HG03565 (cell line): ENCODE measurements at regions not wholly inside any gene's neighbourhood (a gene's known extent, or its start where the extent isn't known, plus 50 kb on each side); places are given as distances from the start of the nearest gene placed in this dataset.
"Not testable (repeated sequence)": the region's sequence is repeated elsewhere in the genome, so short reads cannot be mapped to it uniquely, and the experiment has no call there.

ENCODE experiments used
- ATAC-seq: cut with Tn5 transposase; IDR thresholded peaks from one replicate; pipeline ENCODE4 v1.9.1; 2021; ENCODE audit warnings: mild to moderate bottlenecking, moderate library complexity; ENCODE audit not compliant: unreplicated experiment

- ATAC-seq = no peak
Observed at GRCh38 chr5:29230591-29230990, 1962.9 kb upstream of the CDH6 start.

DNA sequence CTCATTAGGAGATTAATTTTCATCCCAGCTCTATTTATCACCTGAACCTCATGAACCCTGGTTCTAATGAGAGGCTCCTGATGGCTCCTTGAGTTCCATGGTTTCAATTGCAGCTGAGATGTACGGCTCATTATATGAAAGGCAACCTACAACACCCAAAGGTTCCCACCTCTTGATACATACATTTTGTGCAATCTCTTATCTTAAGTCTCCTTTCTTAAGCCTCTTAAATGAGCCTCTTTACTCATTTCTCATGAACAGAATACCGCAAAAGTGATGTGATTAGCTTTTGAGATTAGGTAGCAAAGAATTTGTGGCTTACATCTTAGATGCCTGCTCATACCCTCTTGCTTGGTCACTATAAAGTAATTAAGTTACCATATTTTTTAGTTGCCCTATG, 1964.0 kb upstream of the CDH6 start:
- no peak for ATAC-seq

- no peak for ATAC-seq
Observed at GRCh38 chr5:29218138-29218537, 1975.3 kb upstream of the CDH6 start.

DNA sequence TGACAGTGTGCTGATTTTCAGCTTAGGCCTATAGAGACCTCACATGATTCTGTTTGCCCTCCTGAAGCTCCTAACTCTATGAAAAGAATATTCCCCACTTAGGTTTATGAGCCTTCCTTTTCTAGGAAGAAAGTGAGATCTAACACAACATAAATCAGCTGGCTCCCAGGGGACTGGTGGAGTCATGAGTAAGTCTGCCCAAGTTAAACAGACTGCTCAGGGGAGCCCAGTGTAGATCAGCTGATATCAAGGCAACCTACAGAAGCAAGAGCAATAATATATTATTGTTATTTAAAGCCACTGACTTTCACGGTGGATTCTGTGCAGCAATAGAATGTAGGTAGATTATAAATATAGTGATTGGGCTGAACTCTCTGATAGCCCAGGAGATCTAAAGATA, 1978.6 kb upstream of the CDH6 start:
- no peak for ATAC-seq

DNA sequence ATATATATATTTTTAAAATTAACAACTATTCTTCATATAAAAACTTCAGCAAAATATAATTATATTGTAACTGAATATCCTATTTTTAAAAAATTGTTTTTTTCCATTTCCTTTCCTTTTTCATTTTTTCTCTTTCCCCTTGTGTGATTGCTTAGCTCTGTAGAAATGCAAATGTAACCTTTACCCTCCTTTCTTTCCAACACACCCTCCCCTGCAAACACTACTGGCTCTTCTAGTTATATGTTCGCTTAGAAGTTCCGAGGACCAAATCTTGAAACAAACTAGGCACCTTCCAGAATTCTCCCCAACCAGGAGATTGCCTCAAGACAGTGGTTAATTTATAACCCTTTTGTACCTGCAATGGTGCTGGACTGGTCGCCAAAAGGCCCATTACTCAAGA, 1980.0 kb upstream of the CDH6 start:
- no peak for ATAC-seq

GRCh38 chr5:29208024-29208423, 1985.5 kb upstream of the CDH6 start:
- ATAC-seq = no peak

- ATAC-seq = no peak
Observed at GRCh38 chr5:29203049-29203448, 1990.4 kb upstream of the CDH6 start.

- no peak for ATAC-seq
Observed at GRCh38 chr5:29197631-29198454, 1995.6 kb upstream of the CDH6 start.

GRCh38 chr5:29193972-29194371, 1999.5 kb upstream of the CDH6 start:
- no peak for ATAC-seq

DNA sequence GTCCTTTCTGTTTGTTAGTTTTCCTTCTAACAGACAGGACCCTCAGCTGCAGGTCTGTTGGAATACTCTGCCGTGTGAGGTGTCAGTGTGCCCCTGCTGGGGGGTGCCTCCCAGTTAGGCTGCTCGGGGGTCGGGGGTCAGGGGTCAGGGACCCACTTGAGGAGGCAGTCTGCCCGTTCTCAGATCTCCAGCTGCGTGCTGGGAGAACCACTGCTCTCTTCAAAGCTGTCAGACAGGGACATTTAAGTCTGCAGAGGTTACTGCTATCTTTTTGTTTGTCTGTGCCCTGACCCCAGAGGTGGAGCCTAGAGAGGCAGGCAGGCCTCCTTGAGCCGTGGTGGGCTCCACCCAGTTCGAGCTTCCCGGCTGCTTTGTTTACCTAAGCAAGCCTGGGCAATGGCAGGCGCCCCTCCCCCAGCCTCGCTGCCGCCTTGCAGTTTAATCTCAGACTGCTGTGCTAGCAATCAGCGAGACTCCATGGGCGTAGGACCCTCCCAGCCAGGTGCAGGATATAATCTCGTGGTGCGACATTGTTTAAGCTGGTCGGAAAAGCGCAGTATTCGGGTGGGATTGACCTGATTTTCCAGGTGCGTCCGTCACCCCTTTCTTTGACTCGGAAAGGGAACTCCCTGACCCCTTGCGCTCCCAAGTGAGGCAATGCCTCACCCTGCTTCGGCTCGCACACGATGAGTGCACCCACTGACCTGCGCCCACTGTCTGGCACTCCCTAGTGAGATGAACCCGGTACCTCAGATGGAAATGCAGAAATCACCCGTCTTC, 2002.0 kb upstream of the CDH6 start:
- not testable (repeated sequence) for ATAC-seq

DNA sequence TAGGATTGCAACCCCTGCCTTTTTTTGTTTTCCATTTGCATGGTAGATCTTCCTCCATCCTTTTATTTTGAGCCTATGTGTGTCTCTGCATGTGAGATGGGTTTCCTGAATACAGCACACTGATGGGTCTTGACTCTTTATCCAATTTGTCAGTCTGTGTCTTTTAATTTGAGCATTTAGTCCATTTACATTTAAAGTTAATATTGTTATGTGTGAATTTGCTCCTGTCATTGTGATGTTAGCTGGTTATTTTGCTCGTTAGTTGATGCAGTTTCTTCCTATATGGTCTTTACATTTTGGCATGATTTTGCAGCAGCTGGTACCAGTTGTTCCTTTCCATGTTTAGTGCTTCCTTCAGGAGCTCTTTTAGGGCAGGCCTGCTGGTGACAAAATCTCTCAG, 2003.1 kb upstream of the CDH6 start:
- not testable (repeated sequence) for ATAC-seq

DNA sequence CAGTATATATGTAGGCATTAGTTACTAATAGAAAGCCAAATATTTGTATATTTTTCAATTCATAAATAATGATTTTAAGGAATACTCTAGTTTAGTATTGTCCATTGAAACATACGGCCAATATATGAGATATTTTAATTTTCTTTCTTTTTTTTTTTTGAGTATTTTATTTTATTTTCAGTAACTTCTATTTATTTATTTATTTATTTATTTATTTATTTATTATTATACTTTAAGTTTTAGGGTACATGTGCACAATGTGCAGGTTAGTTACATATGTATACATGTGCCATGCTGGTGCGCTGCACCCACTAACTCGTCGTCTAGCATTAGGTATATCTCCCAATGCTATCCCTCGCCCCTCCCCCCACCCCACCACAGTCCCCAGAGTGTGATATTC, 2007.1 kb upstream of the CDH6 start:
- ATAC-seq = not testable (repeated sequence)

GRCh38 chr5:29185558-29185957, 2007.9 kb upstream of the CDH6 start:
- no peak for ATAC-seq

DNA sequence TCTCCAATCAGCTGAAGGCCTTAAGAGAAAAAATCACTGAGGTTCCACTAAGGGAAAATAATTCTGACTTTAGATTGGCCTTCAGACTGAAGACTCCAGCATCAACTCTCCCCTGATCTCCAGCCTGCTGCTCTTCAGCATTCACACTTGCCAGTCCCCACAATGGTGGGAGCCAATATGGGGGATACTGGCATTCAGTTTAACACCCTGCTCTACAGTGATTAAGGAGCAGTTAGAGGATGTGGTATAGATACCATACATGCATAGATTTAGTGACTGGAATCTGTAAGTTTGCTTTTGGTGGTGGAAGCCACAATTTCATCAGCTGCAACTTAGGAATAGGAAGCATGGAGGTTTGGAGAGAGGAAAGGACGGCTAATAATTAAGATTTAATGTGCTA, 2017.7 kb upstream of the CDH6 start:
- no peak for ATAC-seq

GRCh38 chr5:29170599-29170998, 2022.9 kb upstream of the CDH6 start:
- no peak for ATAC-seq

- ATAC-seq = no peak
Observed at GRCh38 chr5:29169886-29170285, 2023.6 kb upstream of the CDH6 start.

DNA sequence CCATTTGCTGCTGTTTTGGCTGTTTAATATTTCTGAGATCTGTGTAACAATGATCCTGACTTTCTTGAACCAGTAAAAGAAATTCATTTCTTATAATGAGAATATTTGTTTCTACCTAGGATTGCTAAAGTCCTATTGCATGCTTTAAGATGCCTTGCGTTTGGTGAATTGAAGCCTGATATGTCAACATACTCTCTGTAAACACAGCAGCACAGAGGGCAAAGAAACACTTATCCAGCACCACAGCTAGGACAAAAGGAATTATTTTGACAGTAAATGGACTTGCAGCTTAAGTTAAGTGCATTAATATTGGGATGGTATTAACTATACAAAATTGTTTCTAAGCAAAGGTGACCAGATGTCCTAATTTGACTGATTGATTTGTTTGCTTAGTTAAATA, 2031.2 kb upstream of the CDH6 start:
- no peak for ATAC-seq

DNA sequence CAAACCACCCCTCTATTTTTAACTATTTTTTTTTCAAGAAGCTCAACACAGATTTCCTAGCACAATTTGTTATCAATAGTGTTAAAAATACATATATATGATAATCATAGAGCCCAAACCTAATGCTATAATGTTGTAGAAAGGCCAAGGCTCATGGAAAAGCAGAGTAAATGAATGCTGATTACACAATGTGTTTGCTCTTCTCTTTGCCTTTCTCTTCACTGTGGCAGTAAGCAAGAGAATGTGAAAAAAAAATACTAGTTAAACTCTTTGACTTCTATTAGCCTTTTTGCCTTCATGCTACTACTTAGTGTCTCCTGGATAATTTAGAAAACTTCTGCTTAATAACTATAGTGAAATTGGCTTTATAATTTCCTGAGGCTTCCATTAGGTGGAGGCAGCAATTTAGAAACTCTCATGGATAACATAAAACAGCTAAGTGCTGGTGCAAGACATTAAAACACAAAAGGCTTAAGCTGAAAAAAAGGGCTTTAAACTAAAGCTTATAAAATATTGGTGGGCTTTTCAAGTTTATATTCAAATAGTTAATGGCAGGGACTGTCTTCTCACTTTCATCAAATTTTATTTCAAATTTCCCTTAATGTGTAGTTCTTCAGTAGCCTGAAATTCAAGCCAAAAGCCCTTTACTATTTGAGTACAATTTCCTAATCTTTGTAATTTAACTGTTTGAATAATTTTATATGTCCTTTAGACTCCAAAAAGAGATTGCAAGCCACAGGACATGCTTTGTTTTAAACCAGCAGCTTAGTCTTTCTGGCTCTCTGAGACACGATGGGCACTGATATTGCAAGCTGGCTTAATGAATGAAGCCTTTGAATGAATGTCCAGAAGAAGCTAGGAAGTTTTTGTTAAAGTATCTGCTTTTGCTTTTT, 2031.8 kb upstream of the CDH6 start:
- no peak for ATAC-seq

- ATAC-seq = no peak
Observed at GRCh38 chr5:29157975-29158374, 2035.5 kb upstream of the CDH6 start.

DNA sequence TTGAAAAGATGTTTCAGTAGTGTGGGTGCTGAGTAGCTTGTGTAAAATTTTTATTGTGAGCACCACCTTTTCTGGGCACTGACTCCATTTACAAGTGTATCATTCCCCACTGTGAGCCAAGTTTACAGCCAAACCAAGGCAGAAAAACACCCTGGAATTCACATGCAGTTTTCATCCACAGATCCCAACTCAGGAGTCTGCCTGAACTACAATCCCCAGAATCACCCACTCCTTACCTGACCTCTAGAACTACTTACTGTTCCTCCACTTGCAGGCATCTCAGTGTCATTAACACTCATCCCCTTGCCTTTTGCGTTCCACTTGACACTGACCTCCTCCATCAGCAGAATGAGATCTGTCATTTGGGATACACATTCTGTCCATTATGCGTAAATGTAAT, 2042.6 kb upstream of the CDH6 start:
- no peak for ATAC-seq

GRCh38 chr5:29148581-29148980, 2044.9 kb upstream of the CDH6 start:
- ATAC-seq = no peak
